ENCODE measurements at regions not wholly inside any gene's neighbourhood (a gene's known extent, or its start where the extent isn't known, plus 50 kb on each side); places are given as distances from the start of the nearest gene placed in this dataset.

DNA sequence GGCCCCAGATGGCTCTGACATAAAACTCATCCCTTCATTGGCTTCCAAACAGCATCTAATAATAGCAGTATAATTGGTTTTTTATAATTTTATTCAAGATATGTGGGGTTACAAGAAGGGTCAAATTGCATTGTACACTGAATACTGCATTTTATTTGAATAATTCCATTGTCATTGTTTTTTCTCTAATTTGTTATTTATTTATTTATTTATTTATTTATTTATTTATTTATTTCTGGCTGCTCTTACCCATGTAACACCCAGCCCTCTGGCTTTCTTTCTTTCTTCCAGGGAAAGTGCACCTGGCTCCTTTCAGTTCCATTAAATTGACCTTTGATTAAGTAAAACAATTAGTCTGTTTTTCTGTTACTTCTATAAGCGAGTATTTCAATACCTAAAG lies 210.1 kb downstream of the CDH9 start:
- WGBS, 2 experiments (ENCODE audit: extremely low coverage in 2 of 2, insufficient read length in 1 of 2): no CpG with 5 or more reads among the region's 1 CpG

More for the DNA sequence above, 210.1 kb downstream of the CDH9 start:
- in situ Hi-C loops (cut with MboI; ENCODE audit: low sequenced_read_pairs) (no loop called here), intact Hi-C loops (cut with micrococcal nuclease) (no loop called here), dilution Hi-C loops (cut with HindIII; ENCODE audit: low sequenced_read_pairs, unreplicated experiment) (no loop called here)
- BruUV-seq (replicated peaks): no TSS peak
- ChIA-PET CTCF (no interaction called here), POLR2A (ENCODE audit: unreplicated experiment) (no interaction called here)
- Histone ChIP-seq H3K27ac (ENCODE audit: insufficient read depth, low read length) (no peak overlapping the region), H3K4me1 (ENCODE audit: control insufficient read depth, insufficient read depth, low read length) (no peaks in the 10 kb centered on the region), H3K56ac (ENCODE audit: extremely low read depth, insufficient read depth, low read length) (no peak overlapping the region), H4K5ac (ENCODE audit: low read depth, low read length) (no peak overlapping the region), H2AFZ (replicated peaks; ENCODE audit: low read length, poor library complexity) (no peak overlapping the region), H2AK5ac (ENCODE audit: low read depth, low read length) (no peak overlapping the region), H3K4me2 (ENCODE audit: low read depth, low read length) (no peak overlapping the region), H3K79me1 (ENCODE audit: low read depth in 1 of 2, low read length in 2 of 2) (no peaks in the 10 kb centered on the region), H4K8ac (ENCODE audit: low read depth in 2 of 2, low read length in 2 of 2) (no peak overlapping the region), H3K36me3 (ENCODE audit: control insufficient read depth, insufficient read depth, low read length) (no peaks in the 10 kb centered on the region), H2BK5ac (ENCODE audit: low read depth, low read length, poor library complexity, severe bottlenecking) (no peak overlapping the region), H2BK20ac (ENCODE audit: low read depth, low read length) (no peak overlapping the region), H3K4ac (ENCODE audit: low read depth, low read length) (no peak overlapping the region), H2BK15ac (ENCODE audit: low read depth, low read length) (no peak overlapping the region), H2AK9ac (replicated peaks; ENCODE audit: low read depth, low read length, poor library complexity) (no peak overlapping the region), H3K9me3 (ENCODE audit: control insufficient read depth, insufficient read depth, low read length) (peaks cover 2% of the 10 kb centered on the region), H3K23ac (ENCODE audit: low read depth, low read length) (no peak overlapping the region), H3K18ac (ENCODE audit: low read depth, low read length) (no peak overlapping the region), H2BK120ac (ENCODE audit: low read depth, low read length) (no peak overlapping the region), H4K91ac (ENCODE audit: insufficient read depth, low read depth, low read length) (no peak overlapping the region), H4K20me1 (ENCODE audit: insufficient read depth, low read length) (no peaks in the 10 kb centered on the region), H3K9me1 (ENCODE audit: insufficient read depth, low read length) (no peaks in the 10 kb centered on the region), H3K4me3 (ENCODE audit: insufficient read depth, low read depth, low read length) (no peak overlapping the region), H3K27me3 (ENCODE audit: control insufficient read depth, insufficient read depth, low read length) (no peaks in the 10 kb centered on the region), H3K14ac (replicated peaks; ENCODE audit: low read depth, low read length) (no peak overlapping the region), H3K9ac (ENCODE audit: low read depth, low read length) (no peak overlapping the region)
- DNase-seq (no peak), ATAC-seq (ENCODE audit: low read depth) (no peak)
- TF ChIP-seq RFX5 (IDR thresholded peaks at IDR 0.05; ENCODE audit: low read depth, low read length): no peak
- TF ChIP-seq BHLHE40 (IDR thresholded peaks at IDR 0.05; ENCODE audit: low read depth, low read length): no peak
- no peak for TF ChIP-seq CHD1 (IDR thresholded peaks at IDR 0.05; ENCODE audit: low read depth, low read length)
- TF ChIP-seq, protein P1, sequence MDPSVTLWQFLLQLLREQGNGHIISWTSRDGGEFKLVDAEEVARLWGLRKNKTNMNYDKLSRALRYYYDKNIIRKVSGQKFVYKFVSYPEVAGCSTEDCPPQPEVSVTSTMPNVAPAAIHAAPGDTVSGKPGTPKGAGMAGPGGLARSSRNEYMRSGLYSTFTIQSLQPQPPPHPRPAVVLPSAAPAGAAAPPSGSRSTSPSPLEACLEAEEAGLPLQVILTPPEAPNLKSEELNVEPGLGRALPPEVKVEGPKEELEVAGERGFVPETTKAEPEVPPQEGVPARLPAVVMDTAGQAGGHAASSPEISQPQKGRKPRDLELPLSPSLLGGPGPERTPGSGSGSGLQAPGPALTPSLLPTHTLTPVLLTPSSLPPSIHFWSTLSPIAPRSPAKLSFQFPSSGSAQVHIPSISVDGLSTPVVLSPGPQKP (IDR thresholded peaks at IDR 0.05; ENCODE audit: borderline replicate concordance, low read depth, low read length): no peak
- TF ChIP-seq POLR2A (IDR thresholded peaks at IDR 0.05; ENCODE audit: low read depth, low read length): no peak
- TF ChIP-seq FOS (IDR thresholded peaks at IDR 0.05; ENCODE audit: low read depth, low read length): no peak
- TF ChIP-seq NFE2L2 (IDR thresholded peaks at IDR 0.05; ENCODE audit: low read depth, low read length): no peak
- TF ChIP-seq, protein P2, sequence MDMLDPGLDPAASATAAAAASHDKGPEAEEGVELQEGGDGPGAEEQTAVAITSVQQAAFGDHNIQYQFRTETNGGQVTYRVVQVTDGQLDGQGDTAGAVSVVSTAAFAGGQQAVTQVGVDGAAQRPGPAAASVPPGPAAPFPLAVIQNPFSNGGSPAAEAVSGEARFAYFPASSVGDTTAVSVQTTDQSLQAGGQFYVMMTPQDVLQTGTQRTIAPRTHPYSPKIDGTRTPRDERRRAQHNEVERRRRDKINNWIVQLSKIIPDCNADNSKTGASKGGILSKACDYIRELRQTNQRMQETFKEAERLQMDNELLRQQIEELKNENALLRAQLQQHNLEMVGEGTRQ (IDR thresholded peaks at IDR 0.05; ENCODE audit: low read depth, low read length): no peak
- TF ChIP-seq MAFK (IDR thresholded peaks at IDR 0.05; ENCODE audit: low read depth, low read length): no peak
- TF ChIP-seq, protein P3, sequence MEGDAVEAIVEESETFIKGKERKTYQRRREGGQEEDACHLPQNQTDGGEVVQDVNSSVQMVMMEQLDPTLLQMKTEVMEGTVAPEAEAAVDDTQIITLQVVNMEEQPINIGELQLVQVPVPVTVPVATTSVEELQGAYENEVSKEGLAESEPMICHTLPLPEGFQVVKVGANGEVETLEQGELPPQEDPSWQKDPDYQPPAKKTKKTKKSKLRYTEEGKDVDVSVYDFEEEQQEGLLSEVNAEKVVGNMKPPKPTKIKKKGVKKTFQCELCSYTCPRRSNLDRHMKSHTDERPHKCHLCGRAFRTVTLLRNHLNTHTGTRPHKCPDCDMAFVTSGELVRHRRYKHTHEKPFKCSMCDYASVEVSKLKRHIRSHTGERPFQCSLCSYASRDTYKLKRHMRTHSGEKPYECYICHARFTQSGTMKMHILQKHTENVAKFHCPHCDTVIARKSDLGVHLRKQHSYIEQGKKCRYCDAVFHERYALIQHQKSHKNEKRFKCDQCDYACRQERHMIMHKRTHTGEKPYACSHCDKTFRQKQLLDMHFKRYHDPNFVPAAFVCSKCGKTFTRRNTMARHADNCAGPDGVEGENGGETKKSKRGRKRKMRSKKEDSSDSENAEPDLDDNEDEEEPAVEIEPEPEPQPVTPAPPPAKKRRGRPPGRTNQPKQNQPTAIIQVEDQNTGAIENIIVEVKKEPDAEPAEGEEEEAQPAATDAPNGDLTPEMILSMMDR (conservative IDR thresholded peaks at IDR 0.05; ENCODE audit: low read depth, low read length): no peak
- TF ChIP-seq RAD21 (IDR thresholded peaks at IDR 0.05; ENCODE audit: low read length): no peak
- TF ChIP-seq SMC3 (IDR thresholded peaks at IDR 0.05; ENCODE audit: low read depth, low read length): no peak
- TF ChIP-seq CEBPB (IDR thresholded peaks at IDR 0.05; ENCODE audit: low read depth, low read length): no peak
- no peak for TF ChIP-seq MAZ (IDR thresholded peaks at IDR 0.05; ENCODE audit: borderline replicate concordance, low read depth, low read length)
- TF ChIP-seq MXI1 (IDR thresholded peaks at IDR 0.05; ENCODE audit: borderline replicate concordance, low read depth, low read length): no peak
- no peak for TF ChIP-seq RCOR1 (IDR thresholded peaks at IDR 0.05; ENCODE audit: insufficient replicate concordance, low read length)

Measured in IMR-90 (cell line).